ENCODE measurements at regions not wholly inside any gene's neighbourhood (a gene's known extent, or its start where the extent isn't known, plus 50 kb on each side); places are given as distances from the start of the nearest gene placed in this dataset.
"Not testable (repeated sequence)": the region's sequence is repeated elsewhere in the genome, so short reads cannot be mapped to it uniquely, and the experiment has no call there.

DNA sequence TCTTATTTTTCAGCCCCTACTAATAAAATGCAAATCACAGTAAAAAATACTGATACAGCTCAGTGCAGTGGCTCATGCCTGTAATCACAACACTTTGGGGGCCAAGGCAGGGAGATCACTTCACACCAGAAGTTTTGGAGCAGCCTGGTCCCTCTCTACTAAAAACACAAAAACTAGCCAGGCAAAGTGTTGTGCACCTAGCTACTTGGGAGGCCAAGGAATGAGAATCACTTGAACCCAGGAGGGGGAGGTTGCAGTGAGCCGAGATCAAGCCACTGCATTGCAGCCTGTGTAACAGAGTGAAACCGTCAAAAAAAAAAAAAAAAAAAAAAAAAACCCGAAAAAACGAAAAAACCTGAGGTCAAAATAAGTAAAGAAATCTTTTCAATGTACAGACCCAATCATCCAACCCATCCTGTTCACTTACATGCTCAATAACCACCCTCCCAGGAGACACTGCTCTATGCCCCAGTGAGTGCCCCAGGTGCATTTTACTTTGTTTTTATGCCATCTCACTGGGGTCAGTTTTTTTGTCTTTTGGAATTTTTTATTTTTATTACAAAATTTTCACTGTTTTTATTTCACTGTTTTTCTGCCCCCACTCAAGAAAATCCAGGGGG lies 107.0 kb downstream of the ZNF486 start:
- Histone ChIP-seq H3K9me3 (no peaks in the 10 kb centered on the region), H3K4me3 (no peak overlapping the region), H3K36me3 (no peaks in the 10 kb centered on the region), H3K4me1 (peaks cover 10% of the 10 kb centered on the region), H3K27ac (no peak overlapping the region), H3K27me3 (no peaks in the 10 kb centered on the region)
- intact Hi-C loops (cut with DNase I), result loop anchor here (10.0 kb wide), 2 partner anchors 279 to 739 kb away; partner anchors contain the start of gene CILP2
- no peak for TF ChIP-seq POLR2AphosphoS5 (IDR thresholded peaks at IDR 0.05; ENCODE audit: insufficient read depth in 1 of 2, low read depth in 1 of 2)
- no peak for TF ChIP-seq POLR2A (IDR thresholded peaks at IDR 0.05)
- DNase-seq (ENCODE audit: extremely low spot score in 2 of 2), result no peak

GRCh38 chr19:20273376-20273775 lies 106.4 kb downstream of the ZNF486 start:
- H3K36me3 ChIP-seq, result no peaks in the 10 kb centered on the region
- no peak overlapping the region for H3K4me3 ChIP-seq
- H3K27ac ChIP-seq, result no peak overlapping the region
- intact Hi-C loops (cut with DNase I), result loop anchor here (10.0 kb wide), 2 partner anchors 279 to 739 kb away; partner anchors contain the start of gene CILP2
- DNase-seq (ENCODE audit: extremely low spot score in 2 of 2), result no peak
- no peaks in the 10 kb centered on the region for H3K27me3 ChIP-seq
- no peaks in the 10 kb centered on the region for H3K9me3 ChIP-seq
- no peak for TF ChIP-seq POLR2AphosphoS5 (IDR thresholded peaks at IDR 0.05; ENCODE audit: insufficient read depth in 1 of 2, low read depth in 1 of 2)
- TF ChIP-seq POLR2A (IDR thresholded peaks at IDR 0.05), result no peak
- TF ChIP-seq CTCF (IDR thresholded peaks at IDR 0.05), result no peak
- peaks cover 7% of the 10 kb centered on the region for H3K4me1 ChIP-seq

DNA sequence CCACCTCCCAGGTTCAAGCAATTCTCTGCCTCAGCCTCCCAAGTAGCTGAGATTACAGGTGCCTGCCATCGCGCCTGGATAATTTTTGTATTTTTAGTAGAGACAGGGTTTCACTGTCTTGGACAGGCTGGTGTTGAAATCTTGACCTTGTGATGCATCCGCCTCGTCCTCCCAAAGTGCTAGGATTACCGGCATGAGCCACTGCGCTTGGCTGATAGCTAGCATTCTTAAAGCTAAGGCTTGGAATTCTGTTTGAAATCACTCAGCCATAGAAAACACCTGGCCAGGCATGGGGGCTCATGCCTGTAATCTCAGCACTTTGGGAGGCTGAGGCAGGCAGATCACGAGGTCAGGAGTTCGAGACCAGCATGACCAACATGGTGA lies 105.6 kb downstream of the ZNF486 start:
- H3K4me1 ChIP-seq; H3K4me3 ChIP-seq; H3K9me3 ChIP-seq; H3K27me3 ChIP-seq; H3K27ac ChIP-seq; H3K36me3 ChIP-seq; DNase-seq (ENCODE audit: extremely low spot score in 2 of 2): not testable (repeated sequence)
- intact Hi-C loops (cut with DNase I), result loop anchor here (10.0 kb wide), 2 partner anchors 278 to 738 kb away; partner anchors contain the start of gene CILP2

DNA sequence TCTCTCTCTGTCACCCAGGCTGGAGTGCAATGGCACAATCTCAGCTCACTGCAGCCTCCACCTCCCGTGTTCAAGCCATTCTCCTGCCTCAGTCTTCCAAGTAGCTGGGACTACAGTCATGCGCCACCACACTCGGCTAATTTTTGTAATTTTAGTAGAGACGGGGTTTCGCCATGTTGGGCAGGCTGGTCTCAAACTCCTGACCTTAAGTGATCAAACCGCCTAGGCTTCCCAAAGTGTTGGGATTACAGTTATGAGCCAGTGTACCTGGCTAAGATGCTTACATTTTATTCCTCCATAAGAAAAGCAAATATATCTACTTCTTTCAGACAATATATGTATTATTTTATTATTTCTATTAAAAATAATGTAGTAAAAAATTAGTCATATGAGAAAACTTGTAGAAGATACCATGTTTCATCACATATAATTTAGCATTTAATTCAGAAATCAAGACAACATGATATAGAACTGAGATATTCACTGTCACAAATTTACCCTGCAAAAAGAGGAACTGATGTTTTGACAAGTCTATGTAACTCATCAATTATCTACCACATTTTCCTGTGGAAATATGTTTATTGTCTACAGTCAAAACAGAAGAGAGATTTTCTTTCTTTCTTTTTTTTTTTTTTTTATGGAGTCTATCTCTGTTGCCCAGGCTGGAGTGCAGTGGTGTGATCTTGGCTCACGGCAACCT lies 105.1 kb downstream of the ZNF486 start:
- H3K4me3 ChIP-seq, H3K9me3 ChIP-seq: not testable (repeated sequence)

DNA sequence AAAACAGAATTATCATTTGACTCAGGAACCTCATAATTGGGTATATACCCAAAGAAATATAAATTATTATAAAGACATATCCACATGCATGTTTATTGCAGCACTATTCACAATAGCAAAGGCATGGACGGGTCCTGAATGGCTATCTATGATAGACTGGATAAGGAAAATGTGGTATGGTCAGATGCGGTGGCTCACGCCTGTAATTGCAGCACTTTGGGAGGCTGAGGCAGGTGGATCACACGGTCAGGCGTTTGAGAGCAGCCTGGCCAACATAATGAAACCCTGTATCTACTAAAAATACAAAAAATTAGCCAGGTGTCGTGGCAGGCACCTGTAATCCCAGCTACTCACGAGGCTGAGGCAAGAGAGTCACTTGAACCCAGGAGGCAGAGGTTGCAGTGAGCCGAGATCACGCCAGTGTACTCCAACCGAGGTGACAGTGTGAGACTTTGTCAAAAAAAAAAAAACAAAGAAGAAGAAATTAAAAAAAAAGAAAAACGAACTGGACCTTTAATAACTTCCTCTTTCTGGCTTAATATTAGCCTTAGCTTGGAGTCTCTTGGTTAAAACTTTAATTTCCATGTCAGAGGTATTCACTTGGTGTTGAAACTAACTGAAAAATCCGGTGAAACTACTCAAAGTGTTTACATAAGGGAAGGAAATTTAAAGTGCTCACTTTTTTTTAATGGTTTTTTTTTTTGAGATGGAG lies 104.4 kb downstream of the ZNF486 start:
- no peaks in the 10 kb centered on the region for H3K27me3 ChIP-seq
- no peak for DNase-seq (ENCODE audit: extremely low spot score in 2 of 2)
- H3K9me3 ChIP-seq, result no peaks in the 10 kb centered on the region
- TF ChIP-seq POLR2AphosphoS5 (IDR thresholded peaks at IDR 0.05; ENCODE audit: insufficient read depth in 1 of 2, low read depth in 1 of 2), result no peak
- no peak for TF ChIP-seq CTCF (IDR thresholded peaks at IDR 0.05)
- no peak for TF ChIP-seq POLR2A (IDR thresholded peaks at IDR 0.05)
- intact Hi-C loops (cut with DNase I), result loop anchor here (10.0 kb wide), 2 partner anchors 277 to 737 kb away; partner anchors contain the start of gene CILP2
- no peak overlapping the region for H3K4me3 ChIP-seq
- no peaks in the 10 kb centered on the region for H3K4me1 ChIP-seq
- no peak overlapping the region for H3K27ac ChIP-seq
- H3K36me3 ChIP-seq, result no peaks in the 10 kb centered on the region

More for the DNA sequence above, 105.1 kb downstream of the ZNF486 start:
- intact Hi-C loops (cut with DNase I), result loop anchor here (10.0 kb wide), 2 partner anchors 277 to 737 kb away; partner anchors contain the start of gene CILP2
- not testable (repeated sequence) for H3K4me1 ChIP-seq; H3K27ac ChIP-seq; H3K27me3 ChIP-seq; H3K36me3 ChIP-seq; DNase-seq (ENCODE audit: extremely low spot score in 2 of 2)

DNA sequence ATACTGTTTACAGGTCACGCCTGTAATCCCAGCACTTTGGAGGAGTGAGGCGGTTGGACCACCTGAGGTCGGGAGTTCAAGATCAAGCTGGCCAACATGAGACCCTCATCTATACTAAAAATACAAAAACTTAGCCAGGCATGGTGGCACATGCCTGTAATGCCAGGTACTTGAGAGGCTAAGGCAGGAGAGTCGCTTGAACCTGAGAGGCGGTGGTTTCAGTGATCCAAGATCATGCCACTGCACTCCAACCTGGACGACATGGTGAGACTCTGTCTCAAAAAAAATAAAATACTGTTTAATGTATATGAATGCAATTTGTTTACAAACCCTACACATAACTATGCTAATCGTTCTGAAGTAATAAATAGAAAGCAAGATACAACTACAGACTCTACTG lies 102.4 kb downstream of the ZNF486 start:
- Histone ChIP-seq H3K9me3 (no peaks in the 10 kb centered on the region), H3K4me1 (no peaks in the 10 kb centered on the region), H3K27ac (no peak overlapping the region), H3K4me3 (no peak overlapping the region), H3K36me3 (no peaks in the 10 kb centered on the region), H3K27me3 (no peaks in the 10 kb centered on the region)
- TF ChIP-seq POLR2AphosphoS5 (IDR thresholded peaks at IDR 0.05; ENCODE audit: insufficient read depth in 1 of 2, low read depth in 1 of 2) (no peak), CTCF (IDR thresholded peaks at IDR 0.05) (no peak), POLR2A (IDR thresholded peaks at IDR 0.05) (no peak)
- intact Hi-C loops (cut with DNase I), result no loop called here
- no peak for DNase-seq (ENCODE audit: extremely low spot score in 2 of 2)

DNA sequence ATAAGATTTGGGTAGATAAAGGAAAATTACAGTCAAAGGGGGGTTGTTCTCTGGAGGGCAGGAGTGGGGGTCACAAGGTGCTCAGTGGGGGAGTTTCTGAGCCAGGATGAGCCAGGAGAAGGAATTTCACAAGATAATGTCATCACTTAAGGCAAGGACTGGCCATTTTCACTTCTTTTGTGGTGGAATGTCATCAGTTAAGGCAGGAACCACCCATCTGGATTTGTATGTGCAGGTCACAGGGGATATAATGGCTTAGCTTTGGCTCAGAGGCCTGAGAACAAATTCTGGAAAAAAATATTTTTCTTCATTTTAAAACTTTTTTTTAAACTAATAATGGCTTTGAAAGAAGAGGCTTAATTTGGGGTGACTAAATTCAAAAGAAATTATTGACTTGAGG lies 94.5 kb downstream of the ZNF486 start:
- H3K36me3 ChIP-seq; intact Hi-C loops (cut with DNase I): not testable (repeated sequence)

GRCh38 chr19:20260738-20261137 lies 93.7 kb downstream of the ZNF486 start:
- intact Hi-C loops (cut with DNase I); DNase-seq (ENCODE audit: extremely low spot score in 2 of 2); H3K9me3 ChIP-seq; H3K4me1 ChIP-seq; H3K27me3 ChIP-seq; H3K27ac ChIP-seq; H3K4me3 ChIP-seq; H3K36me3 ChIP-seq: not testable (repeated sequence)

More for the DNA sequence above, 94.5 kb downstream of the ZNF486 start:
- not testable (repeated sequence) for DNase-seq (ENCODE audit: extremely low spot score in 2 of 2); H3K27ac ChIP-seq; H3K4me1 ChIP-seq; H3K27me3 ChIP-seq; H3K9me3 ChIP-seq; H3K4me3 ChIP-seq
